Adrenal gland (tissue), 5 donors: ENCODE measurements at regions not wholly inside any gene's neighbourhood (a gene's known extent, or its start where the extent isn't known, plus 50 kb on each side); places are given as distances from the start of the nearest gene placed in this dataset.

ENCODE experiments used
- POLR2A ChIP-seq, 2 donors: fragments of 450-650 bp; IDR thresholded peaks; one replicate each; pipeline ENCODE4 v1.6.1; 2017; ENCODE audit warnings: antibody characterized with exemption in 2 of 2, mild to moderate bottlenecking in 2 of 2, moderate library complexity in 1 of 2
- TF ChIP-seq, protein P1 (sequence below), 6 experiments: fragments of 450-650 bp in 4 of 6; fragments of 200-600 bp in 2 of 6; sonication (generic) in 1 of 6; IDR thresholded peaks; 1 replicate in 5 of 6; 2 replicates in 1 of 6; pipeline versions ENCODE4 v1.5.1 to v1.8.0; 2016 to 2021; ENCODE audit warnings: antibody characterized with exemption in 6 of 6, mild to moderate bottlenecking in 2 of 6, moderate library complexity in 1 of 6
- donor health status: DM: no; HTN: no; CAD: no.

DNA sequence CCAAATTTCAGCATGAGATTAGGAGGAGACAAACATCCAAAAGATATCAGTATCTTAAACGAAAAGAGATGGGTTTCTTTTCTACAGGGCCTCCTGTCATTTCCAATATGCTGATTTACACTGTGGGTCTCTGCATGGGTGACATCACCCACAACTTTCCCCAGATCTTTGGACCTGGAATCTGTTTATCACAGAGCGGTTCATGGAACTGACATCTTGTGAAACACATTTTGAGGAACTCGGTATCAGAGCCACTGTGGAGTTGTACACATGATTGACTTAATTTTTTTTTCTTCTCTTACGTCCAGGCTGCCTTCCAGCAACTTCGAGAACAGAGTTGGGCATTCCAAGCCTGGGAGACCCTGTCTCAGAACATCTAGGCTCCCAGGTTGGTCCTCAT is 80.2 kb upstream of the SERP2 start:
- TF ChIP-seq, protein P1, sequence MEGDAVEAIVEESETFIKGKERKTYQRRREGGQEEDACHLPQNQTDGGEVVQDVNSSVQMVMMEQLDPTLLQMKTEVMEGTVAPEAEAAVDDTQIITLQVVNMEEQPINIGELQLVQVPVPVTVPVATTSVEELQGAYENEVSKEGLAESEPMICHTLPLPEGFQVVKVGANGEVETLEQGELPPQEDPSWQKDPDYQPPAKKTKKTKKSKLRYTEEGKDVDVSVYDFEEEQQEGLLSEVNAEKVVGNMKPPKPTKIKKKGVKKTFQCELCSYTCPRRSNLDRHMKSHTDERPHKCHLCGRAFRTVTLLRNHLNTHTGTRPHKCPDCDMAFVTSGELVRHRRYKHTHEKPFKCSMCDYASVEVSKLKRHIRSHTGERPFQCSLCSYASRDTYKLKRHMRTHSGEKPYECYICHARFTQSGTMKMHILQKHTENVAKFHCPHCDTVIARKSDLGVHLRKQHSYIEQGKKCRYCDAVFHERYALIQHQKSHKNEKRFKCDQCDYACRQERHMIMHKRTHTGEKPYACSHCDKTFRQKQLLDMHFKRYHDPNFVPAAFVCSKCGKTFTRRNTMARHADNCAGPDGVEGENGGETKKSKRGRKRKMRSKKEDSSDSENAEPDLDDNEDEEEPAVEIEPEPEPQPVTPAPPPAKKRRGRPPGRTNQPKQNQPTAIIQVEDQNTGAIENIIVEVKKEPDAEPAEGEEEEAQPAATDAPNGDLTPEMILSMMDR (IDR thresholded peaks at IDR 0.05), result no peak
- no peak for TF ChIP-seq POLR2A (IDR thresholded peaks at IDR 0.05)
